IPS-18c (cell line): ENCODE measurements at regions not wholly inside any gene's neighbourhood (a gene's known extent, or its start where the extent isn't known, plus 50 kb on each side); places are given as distances from the start of the nearest gene placed in this dataset.

Experiments used
- H3K4me3 ChIP-seq: 2 replicates; pipeline ENCODE4 v1.7.0; 2013; ENCODE audit warnings: low read depth, mild to moderate bottlenecking, low read length, moderate library complexity; ENCODE audit not compliant: insufficient read depth
- H3K9me3 ChIP-seq: one replicate; pipeline ENCODE4 v1.6.1; 2013; ENCODE audit warnings: mild to moderate bottlenecking, low read length, moderate library complexity; ENCODE audit not compliant: control insufficient read depth, insufficient read depth

- H3K4me3 ChIP-seq, result peak overlapping the region; percentile 38
- H3K9me3 ChIP-seq, result no peaks in the 10 kb centered on the region
Measured at GRCh38 chr9:129336601-129337331, 158.7 kb upstream of the IER5L start.

GRCh38 chr9:129336130-129336528 is 158.1 kb upstream of the IER5L start:
- no peaks in the 10 kb centered on the region for H3K9me3 ChIP-seq
- peak overlapping the region; percentile 38; the same call in 1 of the 2 replicates for H3K4me3 ChIP-seq

GRCh38 chr9:129335464-129336129 is 157.5 kb upstream of the IER5L start:
- no peak overlapping the region for H3K4me3 ChIP-seq
- H3K9me3 ChIP-seq, result no peaks in the 10 kb centered on the region

- no peaks in the 10 kb centered on the region for H3K9me3 ChIP-seq
- peak overlapping the region; percentile 25; the same call in 1 of the 2 replicates for H3K4me3 ChIP-seq
Measured at GRCh38 chr9:129334105-129334935, 156.3 kb upstream of the IER5L start.

- Histone ChIP-seq H3K9me3 (no peaks in the 10 kb centered on the region), H3K4me3 (no peak overlapping the region)
Measured at GRCh38 chr9:129333617-129334104, 155.6 kb upstream of the IER5L start.

GRCh38 chr9:129332581-129332980 is 154.5 kb upstream of the IER5L start:
- Histone ChIP-seq H3K4me3 (no peak overlapping the region), H3K9me3 (no peaks in the 10 kb centered on the region)

GRCh38 chr9:129331772-129332500 is 153.9 kb upstream of the IER5L start:
- no peak overlapping the region for H3K4me3 ChIP-seq

GRCh38 chr9:129331493-129331765 is 153.4 kb upstream of the IER5L start:
- H3K9me3 ChIP-seq, result no peaks in the 10 kb centered on the region
- no peak overlapping the region for H3K4me3 ChIP-seq

More at GRCh38 chr9:129331772-129332500, 153.9 kb upstream of the IER5L start:
- no peaks in the 10 kb centered on the region for H3K9me3 ChIP-seq

GRCh38 chr9:129330711-129331492 is 152.8 kb upstream of the IER5L start:
- Histone ChIP-seq H3K9me3 (no peaks in the 10 kb centered on the region), H3K4me3 (no peak overlapping the region)

GRCh38 chr9:129328355-129329042 is 150.4 kb upstream of the IER5L start:
- H3K9me3 ChIP-seq, result no peaks in the 10 kb centered on the region
- H3K4me3 ChIP-seq, result no peak overlapping the region

GRCh38 chr9:129327552-129328328 is 149.7 kb upstream of the IER5L start:
- H3K4me3 ChIP-seq, result no peak overlapping the region
- H3K9me3 ChIP-seq, result no peaks in the 10 kb centered on the region

- H3K9me3 ChIP-seq, result no peaks in the 10 kb centered on the region
- no peak overlapping the region for H3K4me3 ChIP-seq
Measured at GRCh38 chr9:129326061-129327005, 148.3 kb upstream of the IER5L start.

GRCh38 chr9:129324808-129325502 is 146.9 kb upstream of the IER5L start:
- H3K9me3 ChIP-seq, result peaks cover 2% of the 10 kb centered on the region
- H3K4me3 ChIP-seq, result no peak overlapping the region

- Histone ChIP-seq H3K9me3 (peaks cover 2% of the 10 kb centered on the region), H3K4me3 (no peak overlapping the region)
Measured at GRCh38 chr9:129323999-129324553, 146.0 kb upstream of the IER5L start.
